NB4 (cell line): ENCODE measurements at regions not wholly inside any gene's neighbourhood (a gene's known extent, or its start where the extent isn't known, plus 50 kb on each side); places are given as distances from the start of the nearest gene placed in this dataset.

Experiments
- MYC ChIP-seq: IDR thresholded peaks from 2 replicates; pipeline ENCODE4 v1.6.1; 2011; ENCODE audit warnings: low read depth, low read length
- POLR2A ChIP-seq: IDR thresholded peaks from 2 replicates; pipeline ENCODE4 v1.6.1; 2011; ENCODE audit warnings: mild to moderate bottlenecking; ENCODE audit not compliant: insufficient read length; ENCODE audit errors: extremely low read depth
- TF ChIP-seq, protein P1 (sequence below): IDR thresholded peaks from one replicate; pipeline ENCODE4 v1.5.1; 2012; ENCODE audit warnings: low read depth, low read length

DNA sequence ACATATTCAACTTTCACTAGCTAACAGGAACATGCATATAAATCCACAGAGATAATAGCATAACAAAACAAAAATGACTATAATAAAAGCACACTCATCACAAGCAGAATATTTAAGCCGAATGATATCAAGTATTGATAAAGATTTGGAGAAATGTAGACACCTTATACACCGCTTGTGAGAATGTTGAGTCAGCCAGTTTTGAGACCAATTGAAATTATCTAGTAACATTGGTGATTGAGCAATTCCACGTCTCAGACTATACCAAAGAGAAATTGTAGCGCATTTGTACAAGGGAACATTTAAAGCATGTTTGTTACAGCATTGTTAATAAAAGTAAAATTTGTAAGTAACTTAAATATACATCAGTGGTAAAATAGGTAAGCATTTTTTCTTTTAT, 402.9 kb upstream of the FIGN start:
- TF ChIP-seq, protein P1, sequence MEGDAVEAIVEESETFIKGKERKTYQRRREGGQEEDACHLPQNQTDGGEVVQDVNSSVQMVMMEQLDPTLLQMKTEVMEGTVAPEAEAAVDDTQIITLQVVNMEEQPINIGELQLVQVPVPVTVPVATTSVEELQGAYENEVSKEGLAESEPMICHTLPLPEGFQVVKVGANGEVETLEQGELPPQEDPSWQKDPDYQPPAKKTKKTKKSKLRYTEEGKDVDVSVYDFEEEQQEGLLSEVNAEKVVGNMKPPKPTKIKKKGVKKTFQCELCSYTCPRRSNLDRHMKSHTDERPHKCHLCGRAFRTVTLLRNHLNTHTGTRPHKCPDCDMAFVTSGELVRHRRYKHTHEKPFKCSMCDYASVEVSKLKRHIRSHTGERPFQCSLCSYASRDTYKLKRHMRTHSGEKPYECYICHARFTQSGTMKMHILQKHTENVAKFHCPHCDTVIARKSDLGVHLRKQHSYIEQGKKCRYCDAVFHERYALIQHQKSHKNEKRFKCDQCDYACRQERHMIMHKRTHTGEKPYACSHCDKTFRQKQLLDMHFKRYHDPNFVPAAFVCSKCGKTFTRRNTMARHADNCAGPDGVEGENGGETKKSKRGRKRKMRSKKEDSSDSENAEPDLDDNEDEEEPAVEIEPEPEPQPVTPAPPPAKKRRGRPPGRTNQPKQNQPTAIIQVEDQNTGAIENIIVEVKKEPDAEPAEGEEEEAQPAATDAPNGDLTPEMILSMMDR: no peak
- no peak for TF ChIP-seq POLR2A
- TF ChIP-seq MYC: no peak
